Left ventricle myocardium inferior (tissue), 1 donor: ENCODE measurements at regions not wholly inside any gene's neighbourhood (a gene's known extent, or its start where the extent isn't known, plus 50 kb on each side); places are given as distances from the start of the nearest gene placed in this dataset.

ENCODE experiments used
- DNase-seq: peaks from one replicate; pipeline ENCODE4 v3.0.0-alpha.2; 2020
- H3K27ac ChIP-seq: fragments of 200-600 bp; replicated peaks from 2 replicates; pipeline ENCODE4 v1.8.0; 2021
- H3K27me3 ChIP-seq: fragments of 200-600 bp; 2 replicates; pipeline ENCODE4 v1.8.0; 2021; ENCODE audit warnings: low read depth
- H3K36me3 ChIP-seq: fragments of 200-600 bp; 2 replicates; pipeline ENCODE4 v1.8.0; 2021
- H3K4me1 ChIP-seq: fragments of 200-600 bp; 2 replicates; pipeline ENCODE4 v1.8.0; 2021
- H3K4me3 ChIP-seq: fragments of 200-600 bp; 2 replicates; pipeline ENCODE4 v1.8.0; 2021; ENCODE audit warnings: mild to moderate bottlenecking, moderate library complexity
- H3K9me3 ChIP-seq: fragments of 200-600 bp; replicated peaks from 2 replicates; pipeline ENCODE4 v1.8.0; 2021
- CTCF ChIP-seq: fragments of 200-600 bp; IDR thresholded peaks from 2 replicates; pipeline ENCODE4 v1.8.0; 2021; ENCODE audit warnings: antibody characterized with exemption, mild to moderate bottlenecking, borderline replicate concordance
- intact Hi-C: fragments of 100-400 bp; cut with micrococcal nuclease; formaldehyde crosslinking; loops from one replicate; pipeline ENCODE4 v1.11.0; 2022
- donor health status: DM: no; HTN: yes; CAD: no; lungs with severe emphysema.

- Histone ChIP-seq H3K27ac (no peak overlapping the region), H3K9me3 (peaks cover 20% of the 10 kb centered on the region), H3K27me3 (no peaks in the 10 kb centered on the region), H3K4me1 (no peaks in the 10 kb centered on the region), H3K4me3 (no peak overlapping the region), H3K36me3 (no peaks in the 10 kb centered on the region)
- no peak for DNase-seq
- intact Hi-C loops: no loop called here
- no peak for TF ChIP-seq CTCF
Observed at GRCh38 chr3:87719060-87719459, 339.7 kb downstream of the CGGBP1 start.

- TF ChIP-seq CTCF: no peak
- Histone ChIP-seq H3K27ac (no peak overlapping the region), H3K4me3 (no peak overlapping the region), H3K9me3 (peaks cover 20% of the 10 kb centered on the region), H3K4me1 (no peaks in the 10 kb centered on the region), H3K27me3 (no peaks in the 10 kb centered on the region), H3K36me3 (no peaks in the 10 kb centered on the region)
- no peak for DNase-seq
- intact Hi-C loops: no loop called here
Observed at GRCh38 chr3:87710511-87710910, 348.3 kb downstream of the CGGBP1 start.

GRCh38 chr3:87710028-87710427 lies 348.8 kb downstream of the CGGBP1 start:
- intact Hi-C loops: no loop called here
- TF ChIP-seq CTCF: no peak
- Histone ChIP-seq H3K27ac (no peak overlapping the region), H3K36me3 (no peaks in the 10 kb centered on the region), H3K9me3 (peaks cover 20% of the 10 kb centered on the region), H3K4me1 (no peaks in the 10 kb centered on the region), H3K27me3 (no peaks in the 10 kb centered on the region), H3K4me3 (no peak overlapping the region)
- DNase-seq: no peak

GRCh38 chr3:87706176-87706575 lies 352.6 kb downstream of the CGGBP1 start:
- TF ChIP-seq CTCF: no peak
- H3K4me3 ChIP-seq: no peak overlapping the region
- no peaks in the 10 kb centered on the region for H3K36me3 ChIP-seq
- intact Hi-C loops: no loop called here
- no peak overlapping the region for H3K27ac ChIP-seq
- H3K9me3 ChIP-seq: peaks cover 20% of the 10 kb centered on the region
- DNase-seq: no peak
- no peaks in the 10 kb centered on the region for H3K27me3 ChIP-seq
- H3K4me1 ChIP-seq: no peaks in the 10 kb centered on the region

- no peaks in the 10 kb centered on the region for H3K36me3 ChIP-seq
- DNase-seq: no peak
- no peak overlapping the region for H3K4me3 ChIP-seq
- TF ChIP-seq CTCF: no peak
- intact Hi-C loops: no loop called here
- no peaks in the 10 kb centered on the region for H3K4me1 ChIP-seq
- no peak overlapping the region for H3K27ac ChIP-seq
- H3K27me3 ChIP-seq: no peaks in the 10 kb centered on the region
- H3K9me3 ChIP-seq: peaks cover 11% of the 10 kb centered on the region
Observed at GRCh38 chr3:87702600-87702999, 356.2 kb downstream of the CGGBP1 start.
